ENCODE measurements at regions not wholly inside any gene's neighbourhood (a gene's known extent, or its start where the extent isn't known, plus 50 kb on each side); places are given as distances from the start of the nearest gene placed in this dataset.

DNA sequence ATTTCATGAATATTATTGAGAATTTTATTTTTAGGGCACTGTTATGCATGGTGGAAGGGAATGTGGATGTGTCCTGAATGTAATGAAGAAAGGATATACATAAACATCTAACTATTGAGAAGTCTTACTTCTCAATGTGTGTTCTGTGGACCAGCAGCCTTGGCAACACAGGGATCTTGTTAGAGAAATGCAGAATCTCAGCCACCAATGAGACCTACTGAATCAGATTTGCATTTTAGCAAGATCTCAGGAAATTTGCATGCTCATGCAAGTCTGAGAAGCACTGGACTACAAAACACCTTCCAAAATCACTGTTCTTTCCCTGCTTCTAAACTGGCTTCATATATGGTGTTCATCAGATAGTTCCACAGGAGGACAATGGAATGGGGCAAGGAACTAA lies 139.7 kb upstream of the WDFY3 start:
- TF ChIP-seq, protein P1, sequence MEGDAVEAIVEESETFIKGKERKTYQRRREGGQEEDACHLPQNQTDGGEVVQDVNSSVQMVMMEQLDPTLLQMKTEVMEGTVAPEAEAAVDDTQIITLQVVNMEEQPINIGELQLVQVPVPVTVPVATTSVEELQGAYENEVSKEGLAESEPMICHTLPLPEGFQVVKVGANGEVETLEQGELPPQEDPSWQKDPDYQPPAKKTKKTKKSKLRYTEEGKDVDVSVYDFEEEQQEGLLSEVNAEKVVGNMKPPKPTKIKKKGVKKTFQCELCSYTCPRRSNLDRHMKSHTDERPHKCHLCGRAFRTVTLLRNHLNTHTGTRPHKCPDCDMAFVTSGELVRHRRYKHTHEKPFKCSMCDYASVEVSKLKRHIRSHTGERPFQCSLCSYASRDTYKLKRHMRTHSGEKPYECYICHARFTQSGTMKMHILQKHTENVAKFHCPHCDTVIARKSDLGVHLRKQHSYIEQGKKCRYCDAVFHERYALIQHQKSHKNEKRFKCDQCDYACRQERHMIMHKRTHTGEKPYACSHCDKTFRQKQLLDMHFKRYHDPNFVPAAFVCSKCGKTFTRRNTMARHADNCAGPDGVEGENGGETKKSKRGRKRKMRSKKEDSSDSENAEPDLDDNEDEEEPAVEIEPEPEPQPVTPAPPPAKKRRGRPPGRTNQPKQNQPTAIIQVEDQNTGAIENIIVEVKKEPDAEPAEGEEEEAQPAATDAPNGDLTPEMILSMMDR (conservative IDR thresholded peaks at IDR 0.05; ENCODE audit: low read depth, low read length): no peak

DNA sequence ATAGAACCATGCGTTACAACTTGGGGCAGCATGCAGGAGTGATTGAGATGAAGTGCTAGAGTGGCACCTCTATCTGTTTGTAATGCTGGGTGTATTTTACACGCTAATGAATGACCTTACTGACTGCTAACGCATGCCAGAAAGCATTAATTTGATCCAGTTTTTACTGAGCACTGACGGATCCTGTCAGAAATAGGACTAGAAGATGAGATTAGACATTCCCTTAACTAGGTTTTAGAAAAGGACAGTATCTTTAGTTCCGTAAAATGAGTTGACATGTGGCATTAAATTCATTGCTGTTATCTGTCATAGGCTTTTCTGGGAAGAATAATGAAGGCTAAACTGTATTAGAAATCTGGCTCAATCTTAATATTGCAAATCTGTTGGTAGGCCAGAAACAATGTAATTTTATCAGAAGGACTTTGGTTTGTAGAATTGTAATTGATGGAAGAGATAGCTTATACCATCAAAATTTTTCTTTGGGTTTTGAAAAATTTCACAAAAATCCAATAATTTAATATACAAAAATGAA lies 140.4 kb upstream of the WDFY3 start:
- no peak for DNase-seq (ENCODE audit: low read depth)
- no peak overlapping the region for H3K4me3 ChIP-seq (ENCODE audit: low read length)
- TF ChIP-seq, protein P1 (conservative IDR thresholded peaks at IDR 0.05; ENCODE audit: low read depth, low read length): no peak

More for the DNA sequence above, 139.7 kb upstream of the WDFY3 start:
- no peak for DNase-seq (ENCODE audit: low read depth)
- no peak overlapping the region for H3K4me3 ChIP-seq (ENCODE audit: low read length)

DNA sequence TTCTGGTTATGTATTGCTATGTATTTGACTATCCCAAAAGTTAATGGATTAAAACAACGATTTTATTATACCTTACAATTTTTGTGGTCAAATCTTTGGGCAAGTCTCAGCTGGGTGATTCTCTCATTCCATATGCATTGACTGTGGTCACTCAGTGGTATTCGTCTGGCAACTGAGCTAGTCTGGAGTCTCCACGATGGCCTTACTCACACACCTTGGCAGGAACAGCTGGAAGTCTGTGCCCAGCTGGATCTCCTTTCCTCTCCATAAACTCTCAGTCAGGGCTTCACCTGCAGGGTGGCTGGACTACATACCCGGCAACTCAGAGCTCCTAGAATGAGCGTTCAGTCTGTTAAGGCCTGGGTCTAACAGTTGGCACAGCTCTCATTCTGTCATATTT lies 141.1 kb upstream of the WDFY3 start:
- TF ChIP-seq, protein P1 (conservative IDR thresholded peaks at IDR 0.05; ENCODE audit: low read depth, low read length): no peak
- DNase-seq (ENCODE audit: low read depth): no peak
- H3K4me3 ChIP-seq (ENCODE audit: low read length): no peak overlapping the region

DNA sequence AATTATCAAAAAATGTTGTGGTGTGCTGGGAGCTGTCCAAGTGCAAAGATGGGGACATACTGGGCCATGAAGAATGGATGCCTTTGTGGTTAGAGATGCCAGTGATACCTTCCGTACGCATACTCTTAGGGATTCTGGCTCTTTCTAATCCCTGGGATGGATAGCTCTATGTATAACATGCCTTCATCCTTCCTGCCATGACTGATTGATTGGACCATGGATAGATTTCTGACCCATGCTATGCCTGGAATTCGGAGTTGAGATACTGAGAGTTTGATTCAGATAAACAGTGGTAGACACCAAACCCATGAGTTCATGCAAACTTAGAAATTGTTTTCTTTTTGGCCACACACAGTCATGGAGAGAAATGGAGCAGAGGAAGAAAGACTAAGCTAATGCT lies 147.2 kb upstream of the WDFY3 start:
- TF ChIP-seq, protein P1 (conservative IDR thresholded peaks at IDR 0.05; ENCODE audit: low read depth, low read length): no peak
- H3K4me3 ChIP-seq (ENCODE audit: low read length): no peak overlapping the region
- DNase-seq (ENCODE audit: low read depth): no peak

DNA sequence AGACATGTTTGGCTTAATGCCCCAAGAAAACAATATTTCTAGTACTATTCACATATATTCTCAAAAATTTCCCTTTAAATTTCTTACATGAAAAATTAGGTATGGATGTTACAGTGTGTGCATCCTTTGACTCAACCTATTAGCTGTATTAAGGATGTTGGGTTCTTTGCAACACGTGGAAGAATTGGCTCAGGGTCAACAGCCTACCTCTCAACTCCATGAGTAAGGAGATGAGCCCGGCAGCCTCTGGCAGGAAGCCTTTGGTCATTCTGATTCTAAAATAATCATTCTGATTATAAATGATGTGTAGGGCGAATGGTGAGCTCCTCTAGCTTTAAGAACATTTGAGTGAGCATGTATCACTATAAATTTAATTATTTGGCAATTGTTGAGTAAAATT lies 148.0 kb upstream of the WDFY3 start:
- TF ChIP-seq, protein P1 (conservative IDR thresholded peaks at IDR 0.05; ENCODE audit: low read depth, low read length): no peak
- no peak for DNase-seq (ENCODE audit: low read depth)
- H3K4me3 ChIP-seq (ENCODE audit: low read length): no peak overlapping the region

DNA sequence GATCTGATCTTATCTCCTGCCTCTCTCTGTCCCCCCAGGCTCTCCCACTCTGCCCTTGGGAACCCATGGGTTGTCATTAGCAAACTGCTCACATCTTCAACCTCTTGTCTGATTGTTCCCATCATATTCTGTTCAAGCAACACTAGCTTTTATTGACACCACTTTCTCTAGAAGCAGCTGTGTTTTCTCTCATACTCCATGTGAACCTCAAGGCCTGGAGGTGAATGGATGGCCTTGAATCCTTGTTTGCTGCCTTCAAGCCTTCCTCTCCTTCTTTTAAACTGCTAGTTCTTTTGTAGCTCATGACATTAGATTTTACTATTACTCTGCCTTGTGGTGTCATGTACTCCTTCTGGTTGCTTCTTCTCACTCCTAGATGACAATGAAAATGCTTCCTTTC lies 149.5 kb upstream of the WDFY3 start:
- H3K4me3 ChIP-seq (ENCODE audit: low read length): no peak overlapping the region
- TF ChIP-seq, protein P1 (conservative IDR thresholded peaks at IDR 0.05; ENCODE audit: low read depth, low read length): no peak
- no peak for DNase-seq (ENCODE audit: low read depth)

DNA sequence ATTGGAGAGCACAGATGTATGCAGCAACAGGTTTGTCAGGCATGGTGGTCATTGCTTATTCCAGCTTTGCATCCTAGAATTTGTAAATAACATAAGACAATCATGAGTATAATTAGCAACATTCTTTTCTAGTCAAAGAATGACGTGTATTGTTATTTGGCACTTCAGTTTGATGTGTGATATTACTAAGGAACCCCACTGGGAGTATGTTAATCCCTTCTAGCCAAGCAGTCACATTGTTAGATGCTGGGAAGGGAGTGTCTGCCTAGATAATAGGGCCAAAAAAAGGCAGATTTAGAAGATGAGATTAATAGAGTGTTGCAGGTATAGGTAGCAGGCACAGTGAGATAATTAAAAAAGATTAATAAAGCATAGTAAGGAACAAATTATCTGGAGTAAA lies 159.2 kb upstream of the WDFY3 start:
- TF ChIP-seq, protein P1 (conservative IDR thresholded peaks at IDR 0.05; ENCODE audit: low read depth, low read length): no peak
- no peak for DNase-seq (ENCODE audit: low read depth)

More for the DNA sequence above, 159.2 kb upstream of the WDFY3 start:
- no peak overlapping the region for H3K4me3 ChIP-seq (ENCODE audit: low read length)

Data from retinal pigment epithelial cell (primary cell).